Peyer's patch (tissue), 4 donors: ENCODE measurements at regions not wholly inside any gene's neighbourhood (a gene's known extent, or its start where the extent isn't known, plus 50 kb on each side); places are given as distances from the start of the nearest gene placed in this dataset.

Experiments used
- POLR2A ChIP-seq, 2 donors: fragments of 450-650 bp; IDR thresholded peaks; one replicate each; pipeline ENCODE4 v1.5.1; 2017; ENCODE audit warnings: antibody characterized with exemption in 2 of 2, mild to moderate bottlenecking in 2 of 2, moderate library complexity in 2 of 2
- TF ChIP-seq, protein P1 (sequence below), 6 experiments: fragments of 450-650 bp in 4 of 6; fragments of 200-600 bp in 2 of 6; sonication (generic) in 1 of 6; IDR thresholded peaks; one replicate each; pipeline ENCODE4 v1.5.1; 2017 to 2019; ENCODE audit warnings: antibody characterized with exemption in 6 of 6, mild to moderate bottlenecking in 3 of 6, moderate library complexity in 1 of 6

DNA sequence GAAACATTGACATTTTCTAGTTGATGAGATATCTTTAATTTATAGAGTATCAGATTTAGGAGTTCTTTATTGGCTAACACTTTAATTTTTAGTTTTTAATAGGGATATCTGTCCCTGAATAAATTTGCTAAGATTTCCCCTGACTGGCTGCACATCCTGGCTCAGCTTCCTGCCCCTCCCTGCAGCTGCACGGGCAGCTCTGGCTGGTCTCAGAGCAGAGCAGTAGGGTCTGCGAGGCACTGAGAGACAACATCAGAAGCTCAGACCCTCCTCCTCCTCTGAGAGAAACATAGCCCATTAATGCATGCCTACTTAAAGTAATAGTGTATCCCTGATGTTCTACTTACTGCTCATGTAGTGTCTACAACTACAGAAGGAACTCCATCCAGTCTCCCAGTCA lies 139.2 kb downstream of the TNFSF13B start:
- TF ChIP-seq, protein P1, sequence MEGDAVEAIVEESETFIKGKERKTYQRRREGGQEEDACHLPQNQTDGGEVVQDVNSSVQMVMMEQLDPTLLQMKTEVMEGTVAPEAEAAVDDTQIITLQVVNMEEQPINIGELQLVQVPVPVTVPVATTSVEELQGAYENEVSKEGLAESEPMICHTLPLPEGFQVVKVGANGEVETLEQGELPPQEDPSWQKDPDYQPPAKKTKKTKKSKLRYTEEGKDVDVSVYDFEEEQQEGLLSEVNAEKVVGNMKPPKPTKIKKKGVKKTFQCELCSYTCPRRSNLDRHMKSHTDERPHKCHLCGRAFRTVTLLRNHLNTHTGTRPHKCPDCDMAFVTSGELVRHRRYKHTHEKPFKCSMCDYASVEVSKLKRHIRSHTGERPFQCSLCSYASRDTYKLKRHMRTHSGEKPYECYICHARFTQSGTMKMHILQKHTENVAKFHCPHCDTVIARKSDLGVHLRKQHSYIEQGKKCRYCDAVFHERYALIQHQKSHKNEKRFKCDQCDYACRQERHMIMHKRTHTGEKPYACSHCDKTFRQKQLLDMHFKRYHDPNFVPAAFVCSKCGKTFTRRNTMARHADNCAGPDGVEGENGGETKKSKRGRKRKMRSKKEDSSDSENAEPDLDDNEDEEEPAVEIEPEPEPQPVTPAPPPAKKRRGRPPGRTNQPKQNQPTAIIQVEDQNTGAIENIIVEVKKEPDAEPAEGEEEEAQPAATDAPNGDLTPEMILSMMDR (IDR thresholded peaks at IDR 0.05) = no peak
- no peak for TF ChIP-seq POLR2A (IDR thresholded peaks at IDR 0.05)
